Esophagus muscularis mucosa (tissue), 4 donors: ENCODE measurements at regions not wholly inside any gene's neighbourhood (a gene's known extent, or its start where the extent isn't known, plus 50 kb on each side); places are given as distances from the start of the nearest gene placed in this dataset.

Experiments
- EP300 ChIP-seq: sonication (generic); formaldehyde crosslinking; IDR thresholded peaks from one replicate; pipeline ENCODE4 v1.6.1; 2017; ENCODE audit warnings: antibody characterized with exemption
- POLR2A ChIP-seq: fragments of 450-650 bp; IDR thresholded peaks from one replicate; pipeline ENCODE4 v1.6.1; 2017; ENCODE audit warnings: antibody characterized with exemption, moderate library complexity, mild to moderate bottlenecking, low read depth
- POLR2AphosphoS5 ChIP-seq, 2 donors: sonication (generic); formaldehyde crosslinking; IDR thresholded peaks; one replicate each; pipeline ENCODE4 v1.6.1; 2017; ENCODE audit warnings: antibody characterized with exemption in 2 of 2
- TF ChIP-seq, protein P1 (sequence below), 3 experiments: fragments of 200-600 bp in 2 of 3; fragments of 450-650 bp in 1 of 3; sonication (generic) in 2 of 3; IDR thresholded peaks; one replicate each; pipeline ENCODE4 v1.5.1; 2017 to 2019; ENCODE audit warnings: antibody characterized with exemption in 3 of 3, mild to moderate bottlenecking in 2 of 3, moderate library complexity in 1 of 3

DNA sequence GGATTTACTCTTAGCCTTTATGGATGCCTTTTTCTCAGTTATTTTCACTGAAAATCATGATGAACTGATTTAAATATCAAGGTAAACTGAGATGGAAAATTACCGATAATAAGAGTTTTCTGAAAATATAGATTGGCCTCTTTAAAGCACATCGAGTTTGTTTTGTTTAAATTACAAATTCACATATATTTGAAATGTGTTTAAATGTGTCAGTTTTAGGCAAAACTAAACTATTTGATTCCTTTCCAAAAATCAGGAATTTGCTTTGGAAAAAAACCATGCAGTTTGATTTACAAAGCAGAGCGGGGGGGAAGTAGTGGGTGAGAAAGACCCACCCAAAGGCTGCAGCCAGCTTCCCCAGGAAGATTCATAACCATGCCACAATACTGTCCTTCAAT lies 52.0 kb upstream of the EML4 start:
- TF ChIP-seq POLR2A, result no peak
- TF ChIP-seq, protein P1, sequence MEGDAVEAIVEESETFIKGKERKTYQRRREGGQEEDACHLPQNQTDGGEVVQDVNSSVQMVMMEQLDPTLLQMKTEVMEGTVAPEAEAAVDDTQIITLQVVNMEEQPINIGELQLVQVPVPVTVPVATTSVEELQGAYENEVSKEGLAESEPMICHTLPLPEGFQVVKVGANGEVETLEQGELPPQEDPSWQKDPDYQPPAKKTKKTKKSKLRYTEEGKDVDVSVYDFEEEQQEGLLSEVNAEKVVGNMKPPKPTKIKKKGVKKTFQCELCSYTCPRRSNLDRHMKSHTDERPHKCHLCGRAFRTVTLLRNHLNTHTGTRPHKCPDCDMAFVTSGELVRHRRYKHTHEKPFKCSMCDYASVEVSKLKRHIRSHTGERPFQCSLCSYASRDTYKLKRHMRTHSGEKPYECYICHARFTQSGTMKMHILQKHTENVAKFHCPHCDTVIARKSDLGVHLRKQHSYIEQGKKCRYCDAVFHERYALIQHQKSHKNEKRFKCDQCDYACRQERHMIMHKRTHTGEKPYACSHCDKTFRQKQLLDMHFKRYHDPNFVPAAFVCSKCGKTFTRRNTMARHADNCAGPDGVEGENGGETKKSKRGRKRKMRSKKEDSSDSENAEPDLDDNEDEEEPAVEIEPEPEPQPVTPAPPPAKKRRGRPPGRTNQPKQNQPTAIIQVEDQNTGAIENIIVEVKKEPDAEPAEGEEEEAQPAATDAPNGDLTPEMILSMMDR (IDR thresholded peaks at IDR 0.05), result no peak
- TF ChIP-seq POLR2AphosphoS5 (IDR thresholded peaks at IDR 0.05), result no peak
- TF ChIP-seq EP300, result no peak
